RWPE2 (cell line): ENCODE measurements at regions not wholly inside any gene's neighbourhood (a gene's known extent, or its start where the extent isn't known, plus 50 kb on each side); places are given as distances from the start of the nearest gene placed in this dataset.
A peak's percentile ranks its signal among the peaks of the same experiment; 100 is the strongest.

Experiments used
- ATAC-seq: fragments of 200-7000 bp; cut with Tn5 transposase; 3 replicates; pipeline ENCODE4 v1.9.1; 2021; ENCODE audit warnings: low read depth
- DNase-seq: peaks from one replicate; pipeline ENCODE4 v3.0.0-alpha.2; 2020; ENCODE audit warnings: low spot score
- H3K27ac ChIP-seq: fragments of 450-650 bp; 2 replicates; pipeline ENCODE4 v1.5.1; 2017; ENCODE audit warnings: mild to moderate bottlenecking; ENCODE audit not compliant: poor library complexity, severe bottlenecking
- H3K27me3 ChIP-seq: fragments of 250-450 bp; sonication (Bioruptor Pico); 2 replicates; pipeline ENCODE4 v1.5.1; 2021; ENCODE audit warnings: mild to moderate bottlenecking, moderate library complexity; ENCODE audit not compliant: insufficient read depth, poor library complexity, severe bottlenecking
- H3K36me3 ChIP-seq: fragments of 250-450 bp; sonication (Bioruptor Pico); 2 replicates; pipeline ENCODE4 v1.5.1; 2020; ENCODE audit warnings: low read depth, mild to moderate bottlenecking, moderate library complexity
- H3K4me1 ChIP-seq: fragments of 250-450 bp; sonication (Bioruptor Pico); 2 replicates; pipeline ENCODE4 v1.5.1; 2021; ENCODE audit warnings: mild to moderate bottlenecking, moderate library complexity; ENCODE audit not compliant: insufficient read depth, poor library complexity, severe bottlenecking
- H3K4me3 ChIP-seq: fragments of 250-450 bp; sonication (Bioruptor Pico); 2 replicates; pipeline ENCODE4 v1.5.1; 2021; ENCODE audit warnings: mild to moderate bottlenecking, moderate library complexity; ENCODE audit not compliant: severe bottlenecking
- H3K9me3 ChIP-seq: fragments of 250-450 bp; sonication (Bioruptor Pico); 2 replicates; pipeline ENCODE4 v1.5.1; 2021; ENCODE audit warnings: mild to moderate bottlenecking, moderate library complexity; ENCODE audit not compliant: severe bottlenecking
- CTCF ChIP-seq: fragments of 450-650 bp; IDR thresholded peaks from one replicate; pipeline ENCODE4 v1.5.1; 2017; ENCODE audit warnings: mild to moderate bottlenecking, moderate library complexity; ENCODE audit not compliant: poor library complexity, severe bottlenecking

GRCh38 chr2:172207911-172208310, 105.2 kb upstream of the DLX2 start:
- H3K27me3 ChIP-seq, result no peaks in the 10 kb centered on the region
- H3K4me3 ChIP-seq, result no peak overlapping the region
- ATAC-seq (no peak), DNase-seq (no peak)
- no peaks in the 10 kb centered on the region for H3K9me3 ChIP-seq
- H3K27ac ChIP-seq, result peak overlapping the region; percentile 94
- TF ChIP-seq CTCF, result no peak
- no peaks in the 10 kb centered on the region for H3K36me3 ChIP-seq
- H3K4me1 ChIP-seq, result peaks cover 18% of the 10 kb centered on the region

- peaks cover 21% of the 10 kb centered on the region for H3K4me1 ChIP-seq
- no peaks in the 10 kb centered on the region for H3K9me3 ChIP-seq
- TF ChIP-seq CTCF, result peak; percentile 31
- DNase-seq (no peak), ATAC-seq (peak; percentile 96)
- H3K36me3 ChIP-seq, result no peaks in the 10 kb centered on the region
- H3K27me3 ChIP-seq, result no peaks in the 10 kb centered on the region
- H3K27ac ChIP-seq, result peak overlapping the region; percentile 94
- H3K4me3 ChIP-seq, result no peak overlapping the region
Measured at GRCh38 chr2:172208791-172209325, 106.2 kb upstream of the DLX2 start.

- no peak for ATAC-seq
- no peaks in the 10 kb centered on the region for H3K27me3 ChIP-seq
- peaks cover 36% of the 10 kb centered on the region for H3K4me1 ChIP-seq
- no peak for TF ChIP-seq CTCF
- H3K9me3 ChIP-seq, result no peaks in the 10 kb centered on the region
- peak overlapping the region; percentile 94 for H3K27ac ChIP-seq
- no peak for DNase-seq
- H3K4me3 ChIP-seq, result no peak overlapping the region
- no peaks in the 10 kb centered on the region for H3K36me3 ChIP-seq
Measured at GRCh38 chr2:172210599-172210998, 107.9 kb upstream of the DLX2 start.

- Histone ChIP-seq H3K4me1 (peaks cover 45% of the 10 kb centered on the region), H3K27me3 (no peaks in the 10 kb centered on the region), H3K27ac (peak overlapping the region; percentile 94), H3K36me3 (no peaks in the 10 kb centered on the region), H3K4me3 (no peak overlapping the region), H3K9me3 (no peaks in the 10 kb centered on the region)
- DNase-seq, result no peak
- ATAC-seq, result no peak
- TF ChIP-seq CTCF, result no peak
Measured at GRCh38 chr2:172211512-172211911, 108.8 kb upstream of the DLX2 start.

- Histone ChIP-seq H3K36me3 (no peaks in the 10 kb centered on the region), H3K4me3 (no peak overlapping the region), H3K27ac (peak overlapping the region; percentile 55), H3K9me3 (no peaks in the 10 kb centered on the region), H3K27me3 (no peaks in the 10 kb centered on the region), H3K4me1 (peaks cover 48% of the 10 kb centered on the region)
- TF ChIP-seq CTCF, result no peak
- DNase-seq (no peak), ATAC-seq (no peak)
Measured at GRCh38 chr2:172213116-172213860, 110.6 kb upstream of the DLX2 start.
